Vagina (tissue), 2 donors: ENCODE measurements at regions not wholly inside any gene's neighbourhood (a gene's known extent, or its start where the extent isn't known, plus 50 kb on each side); places are given as distances from the start of the nearest gene placed in this dataset.
"Not testable (repeated sequence)": the region's sequence is repeated elsewhere in the genome, so short reads cannot be mapped to it uniquely, and the experiment has no call there.

ENCODE experiments used
- DNase-seq, 2 donors: peaks; one replicate each; pipeline ENCODE4 v3.0.0-alpha.2; 2017; ENCODE audit errors: extremely low spot score in 2 of 2
- H3K27ac ChIP-seq: fragments of 200-600 bp; sonication (generic); one replicate; pipeline ENCODE4 v1.5.1; 2019
- H3K27me3 ChIP-seq: fragments of 200-600 bp; sonication (generic); one replicate; pipeline ENCODE4 v1.5.1; 2019
- H3K36me3 ChIP-seq, 2 donors: fragments of 200-600 bp; sonication (generic); one replicate each; pipeline ENCODE4 v1.5.1; 2017 to 2019
- H3K4me1 ChIP-seq: fragments of 200-600 bp; sonication (generic); one replicate; pipeline ENCODE4 v1.5.1; 2019
- H3K4me3 ChIP-seq, 2 donors: fragments of 200-600 bp; sonication (generic); 1 replicate in 1 of 2; 2 replicates in 1 of 2; pipeline ENCODE4 v1.5.1; 2016 to 2019
- H3K9me3 ChIP-seq: fragments of 200-600 bp; sonication (generic); one replicate; pipeline ENCODE4 v1.5.1; 2019
- CTCF ChIP-seq, 3 experiments: fragments of 450-650 bp in 2 of 3; fragments of 200-600 bp in 1 of 3; sonication (generic) in 1 of 3; IDR thresholded peaks; one replicate each; pipeline ENCODE4 v1.5.1; 2017 to 2019; ENCODE audit warnings: antibody characterized with exemption in 3 of 3, mild to moderate bottlenecking in 2 of 3, moderate library complexity in 2 of 3
- POLR2A ChIP-seq, 2 donors: fragments of 450-650 bp; IDR thresholded peaks; one replicate each; pipeline ENCODE4 v1.6.1; 2017; ENCODE audit warnings: antibody characterized with exemption in 2 of 2, mild to moderate bottlenecking in 2 of 2, moderate library complexity in 2 of 2
- POLR2AphosphoS5 ChIP-seq, 2 donors: sonication (generic); formaldehyde crosslinking; IDR thresholded peaks; one replicate each; pipeline ENCODE4 v1.9.0; 2017; ENCODE audit warnings: antibody characterized with exemption in 2 of 2, mild to moderate bottlenecking in 2 of 2, low read depth in 1 of 2; ENCODE audit not compliant: insufficient read depth in 1 of 2
- intact Hi-C: fragments of 100-400 bp; cut with DNase I; formaldehyde crosslinking; loops from one replicate; pipeline ENCODE4 v1.15.1; 2023

- no peaks in the 10 kb centered on the region for H3K27me3 ChIP-seq
- intact Hi-C loops = no loop called here
- no peak for DNase-seq
- H3K36me3 ChIP-seq = no peaks in the 10 kb centered on the region
- no peaks in the 10 kb centered on the region for H3K4me1 ChIP-seq
- no peaks in the 10 kb centered on the region for H3K9me3 ChIP-seq
- TF ChIP-seq CTCF (IDR thresholded peaks at IDR 0.05) = no peak
- TF ChIP-seq POLR2AphosphoS5 (IDR thresholded peaks at IDR 0.05; ENCODE audit: insufficient read depth in 1 of 2, low read depth in 1 of 2) = no peak
- TF ChIP-seq POLR2A (IDR thresholded peaks at IDR 0.05) = no peak
- H3K27ac ChIP-seq = no peak overlapping the region
- no peak overlapping the region for H3K4me3 ChIP-seq
Measured at GRCh38 chr1:73327180-73327793, 870.7 kb downstream of the LRRIQ3 start.

- no peak for TF ChIP-seq CTCF (IDR thresholded peaks at IDR 0.05)
- no peak for TF ChIP-seq POLR2A (IDR thresholded peaks at IDR 0.05)
- no peak for TF ChIP-seq POLR2AphosphoS5 (IDR thresholded peaks at IDR 0.05; ENCODE audit: insufficient read depth in 1 of 2, low read depth in 1 of 2)
- Histone ChIP-seq H3K27ac (no peak overlapping the region), H3K9me3 (no peaks in the 10 kb centered on the region), H3K4me1 (no peaks in the 10 kb centered on the region), H3K4me3 (no peak overlapping the region), H3K36me3 (no peaks in the 10 kb centered on the region), H3K27me3 (no peaks in the 10 kb centered on the region)
- intact Hi-C loops = no loop called here
- DNase-seq = no peak
Measured at GRCh38 chr1:73326663-73327062, 871.3 kb downstream of the LRRIQ3 start.

- no peaks in the 10 kb centered on the region for H3K4me1 ChIP-seq
- no peak for TF ChIP-seq POLR2AphosphoS5 (IDR thresholded peaks at IDR 0.05; ENCODE audit: insufficient read depth in 1 of 2, low read depth in 1 of 2)
- H3K36me3 ChIP-seq = no peaks in the 10 kb centered on the region
- H3K27ac ChIP-seq = no peak overlapping the region
- intact Hi-C loops = no loop called here
- no peaks in the 10 kb centered on the region for H3K9me3 ChIP-seq
- H3K4me3 ChIP-seq = no peak overlapping the region
- no peak for DNase-seq
- H3K27me3 ChIP-seq = no peaks in the 10 kb centered on the region
Measured at GRCh38 chr1:73310797-73311381, 887.1 kb downstream of the LRRIQ3 start.

GRCh38 chr1:73306899-73307555 lies 890.9 kb downstream of the LRRIQ3 start:
- intact Hi-C loops = no loop called here
- no peaks in the 10 kb centered on the region for H3K9me3 ChIP-seq
- no peaks in the 10 kb centered on the region for H3K27me3 ChIP-seq
- DNase-seq = no peak
- no peak overlapping the region for H3K27ac ChIP-seq
- TF ChIP-seq POLR2AphosphoS5 (IDR thresholded peaks at IDR 0.05; ENCODE audit: insufficient read depth in 1 of 2, low read depth in 1 of 2) (no peak), CTCF (IDR thresholded peaks at IDR 0.05) (no peak), POLR2A (IDR thresholded peaks at IDR 0.05) (no peak)
- no peaks in the 10 kb centered on the region for H3K4me1 ChIP-seq
- no peaks in the 10 kb centered on the region for H3K36me3 ChIP-seq
- no peak overlapping the region for H3K4me3 ChIP-seq

GRCh38 chr1:73273886-73274285 lies 924.1 kb downstream of the LRRIQ3 start:
- TF ChIP-seq POLR2AphosphoS5 (IDR thresholded peaks at IDR 0.05; ENCODE audit: insufficient read depth in 1 of 2, low read depth in 1 of 2) (no peak), CTCF (IDR thresholded peaks at IDR 0.05) (no peak), POLR2A (IDR thresholded peaks at IDR 0.05) (no peak)
- H3K4me3 ChIP-seq = no peak overlapping the region
- no peaks in the 10 kb centered on the region for H3K9me3 ChIP-seq
- no peak for DNase-seq
- intact Hi-C loops = no loop called here
- H3K27ac ChIP-seq = no peak overlapping the region
- no peaks in the 10 kb centered on the region for H3K27me3 ChIP-seq
- no peaks in the 10 kb centered on the region for H3K4me1 ChIP-seq
- H3K36me3 ChIP-seq = no peaks in the 10 kb centered on the region

- H3K27ac ChIP-seq, H3K9me3 ChIP-seq, H3K4me3 ChIP-seq, DNase-seq, H3K27me3 ChIP-seq, H3K4me1 ChIP-seq, intact Hi-C loops, H3K36me3 ChIP-seq: not testable (repeated sequence)
Measured at GRCh38 chr1:73245196-73245595, 952.8 kb downstream of the LRRIQ3 start.
